ENCODE measurements at regions not wholly inside any gene's neighbourhood (a gene's known extent, or its start where the extent isn't known, plus 50 kb on each side); places are given as distances from the start of the nearest gene placed in this dataset.

DNA sequence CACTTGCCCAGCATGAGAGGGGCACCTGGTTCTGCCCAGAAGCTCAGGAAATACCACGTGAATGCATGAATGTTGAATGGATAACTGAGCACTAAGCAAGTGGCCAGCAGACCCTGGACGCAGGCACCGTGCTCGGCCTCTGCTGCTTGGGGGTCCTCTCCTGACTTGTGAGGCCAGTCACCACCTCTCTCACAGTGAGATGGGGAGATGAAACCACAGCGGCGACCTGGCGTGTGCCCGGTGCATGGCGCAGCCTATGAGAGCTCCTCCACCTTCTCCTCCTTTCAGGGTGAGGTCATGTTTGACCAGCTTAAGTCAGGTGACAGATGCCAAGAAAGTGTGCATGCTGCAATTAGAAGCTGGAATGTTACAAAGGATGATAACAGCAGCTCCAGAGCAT lies 75.5 kb downstream of the HMX1 start:
- Mint-ChIP-seq H3K4me3 (no peak overlapping the region), H3K27me3 (no peaks in the 10 kb centered on the region), H3K4me1 (no peaks in the 10 kb centered on the region), H3K27ac (no peak overlapping the region), H3K36me3 (ENCODE audit: low read depth) (no peaks in the 10 kb centered on the region)
- DNase-seq (no peak), ATAC-seq (no peak)
- no peaks in the 10 kb centered on the region for H3K9me3 ChIP-seq (ENCODE audit: control insufficient read depth, low read length, poor library complexity, severe bottlenecking)

- Mint-ChIP-seq H3K4me3 (no peak overlapping the region), H3K27ac (no peak overlapping the region), H3K36me3 (ENCODE audit: low read depth) (no peaks in the 10 kb centered on the region), H3K27me3 (no peaks in the 10 kb centered on the region), H3K4me1 (no peaks in the 10 kb centered on the region)
- no peak for ATAC-seq
- no peaks in the 10 kb centered on the region for H3K9me3 ChIP-seq (ENCODE audit: control insufficient read depth, low read length, poor library complexity, severe bottlenecking)
- DNase-seq: no peak
Measured at GRCh38 chr4:8795140-8795539, 76.5 kb downstream of the HMX1 start.

DNA sequence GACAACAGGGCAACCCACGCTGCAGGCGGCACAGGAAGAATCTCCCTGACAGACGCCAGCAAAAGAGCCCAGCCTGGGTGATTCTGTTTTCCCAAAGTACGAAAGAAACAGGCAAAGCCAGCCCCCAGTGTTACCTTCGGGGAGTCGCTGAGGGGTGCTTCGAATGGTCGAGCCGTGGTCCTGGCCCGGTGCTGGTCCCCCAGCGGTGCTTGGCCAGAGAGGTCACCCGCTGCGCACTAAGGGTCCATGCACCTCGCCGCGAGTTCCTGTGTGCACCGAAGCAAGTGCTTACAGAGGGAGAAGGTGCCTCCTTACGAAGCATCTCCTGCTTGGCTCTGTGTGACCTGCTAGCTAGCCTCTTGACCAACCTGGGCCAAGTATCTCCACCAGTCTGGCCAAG lies 77.1 kb downstream of the HMX1 start:
- H3K36me3 Mint-ChIP-seq (ENCODE audit: low read depth): no peaks in the 10 kb centered on the region
- no peak overlapping the region for H3K27ac Mint-ChIP-seq
- DNase-seq: no peak
- no peaks in the 10 kb centered on the region for H3K9me3 ChIP-seq (ENCODE audit: control insufficient read depth, low read length, poor library complexity, severe bottlenecking)
- H3K4me3 Mint-ChIP-seq: no peak overlapping the region
- no peaks in the 10 kb centered on the region for H3K27me3 Mint-ChIP-seq
- H3K4me1 Mint-ChIP-seq: no peaks in the 10 kb centered on the region
- no peak for ATAC-seq

GRCh38 chr4:8793571-8794160 lies 78.0 kb downstream of the HMX1 start:
- no peak for ATAC-seq

DNA sequence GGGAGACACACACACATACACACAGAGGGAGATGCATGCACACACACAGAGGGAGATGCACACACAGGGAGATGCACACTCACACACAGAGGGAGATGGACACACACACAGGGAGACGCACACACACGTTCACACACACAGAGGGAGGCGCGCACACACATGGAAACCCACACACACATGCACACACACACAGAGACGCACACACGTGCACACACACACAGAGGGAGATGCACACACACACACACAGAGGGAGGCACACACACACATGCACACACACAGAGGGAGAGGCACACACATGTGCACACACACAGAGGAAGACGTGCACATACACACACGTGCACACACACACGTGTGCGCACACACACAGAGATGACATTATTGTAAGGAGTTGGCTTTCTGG lies 79.1 kb downstream of the HMX1 start:
- H3K9me3 ChIP-seq (ENCODE audit: control insufficient read depth, low read length, poor library complexity, severe bottlenecking): no peaks in the 10 kb centered on the region
- no peak for DNase-seq
- no peak overlapping the region for H3K4me3 Mint-ChIP-seq
- H3K4me1 Mint-ChIP-seq: no peaks in the 10 kb centered on the region
- no peak for ATAC-seq
- no peak overlapping the region for H3K27ac Mint-ChIP-seq
- no peaks in the 10 kb centered on the region for H3K36me3 Mint-ChIP-seq (ENCODE audit: low read depth)
- no peaks in the 10 kb centered on the region for H3K27me3 Mint-ChIP-seq

More at GRCh38 chr4:8793571-8794160, 78.0 kb downstream of the HMX1 start:
- H3K4me3 Mint-ChIP-seq: no peak overlapping the region
- no peaks in the 10 kb centered on the region for H3K27me3 Mint-ChIP-seq
- H3K9me3 ChIP-seq (ENCODE audit: control insufficient read depth, low read length, poor library complexity, severe bottlenecking): no peaks in the 10 kb centered on the region
- no peak for DNase-seq
- no peaks in the 10 kb centered on the region for H3K4me1 Mint-ChIP-seq
- no peak overlapping the region for H3K27ac Mint-ChIP-seq
- H3K36me3 Mint-ChIP-seq (ENCODE audit: low read depth): no peaks in the 10 kb centered on the region

DNA sequence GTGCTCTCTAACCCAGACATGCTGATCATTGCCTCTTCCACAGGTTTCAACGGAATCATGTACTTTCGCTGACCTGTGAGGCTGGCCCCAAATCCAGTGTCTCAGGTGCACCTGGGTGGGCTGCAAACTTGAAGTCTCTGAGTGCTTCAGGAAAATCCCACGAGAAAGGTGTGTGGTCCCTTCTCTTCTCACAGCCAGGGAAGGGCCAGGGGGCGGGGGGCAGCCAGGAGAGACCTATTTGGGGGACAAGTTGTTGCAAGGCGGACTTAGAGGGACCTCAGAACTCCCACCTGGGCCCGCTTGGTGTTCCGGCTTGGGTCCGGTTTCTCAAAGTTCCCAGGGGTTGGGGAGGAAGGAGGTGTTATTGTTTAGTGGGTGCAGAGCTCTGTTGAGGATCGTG lies 80.0 kb downstream of the HMX1 start:
- no peak overlapping the region for H3K4me3 Mint-ChIP-seq
- H3K9me3 ChIP-seq (ENCODE audit: control insufficient read depth, low read length, poor library complexity, severe bottlenecking): no peaks in the 10 kb centered on the region
- H3K4me1 Mint-ChIP-seq: no peaks in the 10 kb centered on the region
- H3K27me3 Mint-ChIP-seq: peaks cover 6% of the 10 kb centered on the region
- H3K36me3 Mint-ChIP-seq (ENCODE audit: low read depth): no peaks in the 10 kb centered on the region
- no peak overlapping the region for H3K27ac Mint-ChIP-seq
- DNase-seq: no peak
- ATAC-seq: no peak

DNA sequence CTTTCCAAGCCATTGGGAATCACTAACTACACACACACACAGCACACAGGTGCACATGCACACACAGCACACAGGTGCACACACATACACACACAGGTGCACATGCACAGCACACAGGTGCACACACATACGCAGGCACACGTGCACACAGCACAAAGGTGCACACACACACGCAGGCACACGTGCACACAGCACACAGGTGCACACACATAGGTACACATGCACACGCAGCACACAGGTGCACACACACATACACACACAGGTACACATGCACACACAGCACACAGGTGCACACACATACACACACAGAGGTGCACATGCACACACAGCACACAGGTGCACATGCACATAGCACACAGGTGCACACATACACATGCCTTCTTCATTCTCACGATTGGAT lies 80.9 kb downstream of the HMX1 start:
- Mint-ChIP-seq H3K27me3 (peaks cover 7% of the 10 kb centered on the region), H3K36me3 (ENCODE audit: low read depth) (no peaks in the 10 kb centered on the region), H3K4me3 (no peak overlapping the region), H3K4me1 (no peaks in the 10 kb centered on the region), H3K27ac (no peak overlapping the region)
- DNase-seq (no peak), ATAC-seq (no peak)
- H3K9me3 ChIP-seq (ENCODE audit: control insufficient read depth, low read length, poor library complexity, severe bottlenecking): no peaks in the 10 kb centered on the region

DNA sequence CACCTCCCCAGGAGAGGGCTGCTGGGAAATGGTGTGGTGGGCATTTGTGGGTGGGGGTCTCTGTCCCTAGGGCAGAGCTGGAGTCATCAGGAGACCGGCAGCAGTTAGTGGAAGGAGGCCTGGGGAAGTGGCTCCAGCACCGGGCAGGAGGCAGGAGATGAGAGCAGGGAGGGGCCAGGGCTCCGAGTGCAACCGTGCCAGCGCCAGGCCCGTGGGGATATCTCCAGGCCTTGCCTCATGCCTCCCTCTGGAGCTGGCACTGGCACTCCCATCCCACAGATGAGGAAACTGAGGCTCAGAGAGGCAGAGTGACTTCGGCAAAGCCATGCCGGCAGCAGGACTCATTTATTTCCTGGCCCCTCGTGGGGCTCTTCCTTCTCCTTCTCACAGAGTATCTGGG lies 83.5 kb downstream of the HMX1 start:
- peaks cover 7% of the 10 kb centered on the region for H3K27me3 Mint-ChIP-seq
- H3K4me3 Mint-ChIP-seq: no peak overlapping the region
- DNase-seq (no peak), ATAC-seq (no peak)
- no peaks in the 10 kb centered on the region for H3K36me3 Mint-ChIP-seq (ENCODE audit: low read depth)
- no peak overlapping the region for H3K27ac Mint-ChIP-seq
- H3K9me3 ChIP-seq (ENCODE audit: control insufficient read depth, low read length, poor library complexity, severe bottlenecking): no peaks in the 10 kb centered on the region
- no peaks in the 10 kb centered on the region for H3K4me1 Mint-ChIP-seq

DNA sequence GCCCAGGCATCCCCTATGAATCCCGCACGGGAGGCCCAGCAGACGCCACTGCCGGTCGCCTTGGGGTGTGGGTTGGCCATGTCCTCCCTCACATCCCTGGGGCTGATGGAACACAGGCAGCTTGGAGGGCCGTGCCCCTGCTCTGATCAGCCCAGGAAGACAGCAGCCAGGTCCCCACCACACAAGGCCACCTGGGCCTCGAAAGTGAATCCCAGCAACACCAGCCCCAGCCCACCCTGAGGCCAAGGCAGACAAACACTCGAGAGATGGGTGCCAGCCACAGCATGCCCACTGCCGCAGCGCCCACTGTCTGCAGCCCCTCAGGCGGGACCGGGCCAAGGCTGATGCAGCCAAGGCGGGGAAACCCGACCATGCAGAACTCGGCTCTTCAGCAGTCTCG lies 85.5 kb downstream of the HMX1 start:
- ATAC-seq: no peak
- H3K9me3 ChIP-seq (ENCODE audit: control insufficient read depth, low read length, poor library complexity, severe bottlenecking): no peaks in the 10 kb centered on the region
- Mint-ChIP-seq H3K4me3 (no peak overlapping the region), H3K4me1 (no peaks in the 10 kb centered on the region), H3K27ac (no peak overlapping the region), H3K36me3 (ENCODE audit: low read depth) (no peaks in the 10 kb centered on the region), H3K27me3 (peaks cover 7% of the 10 kb centered on the region)
- no peak for DNase-seq

- H3K9me3 ChIP-seq (ENCODE audit: control insufficient read depth, low read length, poor library complexity, severe bottlenecking): no peaks in the 10 kb centered on the region
- no peak for DNase-seq
- H3K27ac Mint-ChIP-seq: no peak overlapping the region
- no peaks in the 10 kb centered on the region for H3K4me1 Mint-ChIP-seq
- H3K27me3 Mint-ChIP-seq: peaks cover 7% of the 10 kb centered on the region
- no peak overlapping the region for H3K4me3 Mint-ChIP-seq
- H3K36me3 Mint-ChIP-seq (ENCODE audit: low read depth): no peaks in the 10 kb centered on the region
- ATAC-seq: no peak
Measured at GRCh38 chr4:8785656-8786142, 85.9 kb downstream of the HMX1 start.

- Mint-ChIP-seq H3K4me1 (no peaks in the 10 kb centered on the region), H3K27me3 (peaks cover 7% of the 10 kb centered on the region), H3K27ac (no peak overlapping the region), H3K4me3 (no peak overlapping the region), H3K36me3 (ENCODE audit: low read depth) (no peaks in the 10 kb centered on the region)
- ATAC-seq (no peak), DNase-seq (no peak)
- no peaks in the 10 kb centered on the region for H3K9me3 ChIP-seq (ENCODE audit: control insufficient read depth, low read length, poor library complexity, severe bottlenecking)
Measured at GRCh38 chr4:8783736-8784135, 87.9 kb downstream of the HMX1 start.

DNA sequence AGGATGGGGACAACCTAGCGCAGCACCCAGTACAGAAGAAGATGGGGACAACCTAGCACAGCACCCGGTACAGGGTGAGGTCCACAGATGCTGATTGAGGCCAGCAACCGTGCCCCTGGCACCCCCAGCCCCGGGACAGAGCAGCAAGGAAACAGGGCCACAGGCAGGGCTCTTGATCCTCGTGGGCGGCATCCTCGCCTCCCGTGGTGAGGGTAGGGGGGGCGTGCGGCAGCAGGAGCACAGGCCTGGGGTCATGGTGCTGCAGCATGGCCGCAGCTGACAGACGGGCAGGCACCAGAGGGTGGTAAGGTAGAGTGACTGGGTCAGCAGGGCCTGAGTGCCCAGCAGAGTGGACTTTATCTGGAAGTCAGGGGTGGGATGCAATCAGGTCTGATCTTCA lies 89.5 kb downstream of the HMX1 start:
- DNase-seq (no peak), ATAC-seq (no peak)
- Mint-ChIP-seq H3K27ac (no peak overlapping the region), H3K27me3 (peaks cover 7% of the 10 kb centered on the region), H3K4me3 (no peak overlapping the region), H3K4me1 (no peaks in the 10 kb centered on the region), H3K36me3 (ENCODE audit: low read depth) (no peaks in the 10 kb centered on the region)
- H3K9me3 ChIP-seq (ENCODE audit: control insufficient read depth, low read length, poor library complexity, severe bottlenecking): no peaks in the 10 kb centered on the region

- DNase-seq (no peak), ATAC-seq (no peak)
- Mint-ChIP-seq H3K36me3 (ENCODE audit: low read depth) (no peaks in the 10 kb centered on the region), H3K27me3 (peaks cover 2% of the 10 kb centered on the region), H3K4me3 (no peak overlapping the region), H3K4me1 (no peaks in the 10 kb centered on the region), H3K27ac (no peak overlapping the region)
- H3K9me3 ChIP-seq (ENCODE audit: control insufficient read depth, low read length, poor library complexity, severe bottlenecking): no peaks in the 10 kb centered on the region
Measured at GRCh38 chr4:8781641-8782040, 90.0 kb downstream of the HMX1 start.

DNA sequence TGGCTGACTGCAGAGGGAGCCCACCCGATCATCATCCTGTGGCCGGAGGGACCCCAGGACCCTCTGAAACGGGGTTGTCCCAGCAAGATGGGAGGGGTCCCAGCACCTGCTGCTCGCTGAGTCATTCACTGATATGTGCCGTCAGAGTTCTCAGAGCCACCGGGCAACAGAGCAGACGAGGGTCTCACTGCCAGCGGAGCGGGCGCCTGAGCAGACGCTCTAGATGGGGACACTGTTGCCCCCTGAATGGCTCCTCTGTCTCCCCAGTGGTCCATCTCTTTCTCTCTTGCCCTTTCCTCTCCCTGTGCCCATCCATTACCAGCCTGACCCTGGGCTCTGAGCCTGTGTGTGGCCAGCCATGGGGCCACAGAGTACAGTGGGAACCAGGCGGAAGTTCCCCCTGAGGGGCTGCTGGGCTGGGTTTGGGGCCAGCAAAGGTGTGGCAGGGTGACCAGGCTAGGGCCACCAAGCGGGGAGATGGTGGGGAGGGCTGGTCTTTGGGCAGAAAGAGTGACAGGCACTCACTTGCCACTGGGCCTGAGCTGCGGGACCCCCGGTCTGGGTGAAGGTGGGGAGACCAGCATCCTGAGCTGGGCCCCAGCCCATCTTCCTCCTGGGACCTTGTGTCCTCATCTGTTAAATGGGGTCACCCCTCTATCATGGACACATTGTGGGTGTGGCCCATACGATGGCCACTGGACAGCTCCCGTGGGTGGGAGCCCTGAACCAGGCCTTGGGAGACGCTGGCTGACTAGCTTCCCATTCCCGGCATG lies 90.9 kb downstream of the HMX1 start:
- H3K4me1 Mint-ChIP-seq: no peaks in the 10 kb centered on the region
- H3K4me3 Mint-ChIP-seq: no peak overlapping the region
- no peak overlapping the region for H3K27ac Mint-ChIP-seq
- ATAC-seq (no peak), DNase-seq (no peak)
- H3K27me3 Mint-ChIP-seq: no peaks in the 10 kb centered on the region
- H3K9me3 ChIP-seq (ENCODE audit: control insufficient read depth, low read length, poor library complexity, severe bottlenecking): no peaks in the 10 kb centered on the region
- no peaks in the 10 kb centered on the region for H3K36me3 Mint-ChIP-seq (ENCODE audit: low read depth)
